OCI-LY3 (cell line): ENCODE measurements at regions not wholly inside any gene's neighbourhood (a gene's known extent, or its start where the extent isn't known, plus 50 kb on each side); places are given as distances from the start of the nearest gene placed in this dataset.

Experiments
- H2AFZ ChIP-seq: fragments of 200-600, 300-600 bp; shearing (Covaris generic); 2 replicates; pipeline ENCODE4 v1.6.0; 2014; ENCODE audit warnings: antibody characterized with exemption, low read depth, low read length
- H3K27ac ChIP-seq: fragments of 200-600, 300-600 bp; sonication (generic); 2 replicates; pipeline ENCODE4 v1.5.1; 2014; ENCODE audit warnings: mild to moderate bottlenecking, low read length, moderate library complexity, mixed read lengths
- H3K27me3 ChIP-seq: fragments of 200-600, 300-600 bp; sonication (generic); 2 replicates; pipeline ENCODE4 v1.6.1; 2014; ENCODE audit warnings: low read depth, low read length, mixed read lengths
- H3K36me3 ChIP-seq: fragments of 200-600, 300-600 bp; sonication (generic); replicated peaks from 2 replicates; pipeline ENCODE3; 2014; ENCODE audit warnings: low read depth, low read length, mixed read lengths
- H3K4me1 ChIP-seq: fragments of 300-600, 200-600 bp; sonication (generic); 2 replicates; pipeline ENCODE4 v1.6.1; 2014; ENCODE audit warnings: low read length, mixed read lengths
- H3K4me2 ChIP-seq: fragments of 200-600, 300-600 bp; sonication (generic); 2 replicates; pipeline ENCODE4 v1.6.1; 2014; ENCODE audit warnings: low read length, mixed read lengths
- H3K4me3 ChIP-seq: fragments of 300-600, 200-600 bp; sonication (generic); 2 replicates; pipeline ENCODE4 v1.5.1; 2014; ENCODE audit warnings: antibody characterized with exemption, mild to moderate bottlenecking, low read length, moderate library complexity
- H3K79me2 ChIP-seq: fragments of 300-600, 200-600 bp; shearing (Covaris generic); 2 replicates; pipeline ENCODE4 v1.6.1; 2014; ENCODE audit warnings: mild to moderate bottlenecking, low read length, mixed read lengths
- H3K9ac ChIP-seq: fragments of 300-600, 200-600 bp; shearing (Covaris generic); 2 replicates; pipeline ENCODE4 v1.6.0; 2014; ENCODE audit warnings: mild to moderate bottlenecking, low read length, moderate library complexity
- H3K9me3 ChIP-seq: fragments of 200-600, 300-600 bp; shearing (Covaris generic); 2 replicates; pipeline ENCODE4 v1.6.1; 2014; ENCODE audit warnings: low read length, mixed read lengths; ENCODE audit not compliant: insufficient read depth
- H4K20me1 ChIP-seq: fragments of 200-600, 300-600 bp; sonication (generic); 2 replicates; pipeline ENCODE4 v1.6.1; 2016; ENCODE audit warnings: low read length, mixed read lengths; ENCODE audit not compliant: insufficient read depth
- EZH2phosphoT487 ChIP-seq: fragments of 200-600 bp; shearing (Covaris generic); IDR thresholded peaks from 2 replicates; pipeline ENCODE4 v1.6.1; 2018; ENCODE audit warnings: antibody characterized with exemption, mixed run types, low read depth
- TF ChIP-seq, protein P1 (sequence below): fragments of 200-600, 300-600 bp; sonication (generic); IDR thresholded peaks from 2 replicates; pipeline ENCODE4 v1.5.1; 2014; ENCODE audit warnings: antibody characterized with exemption, low read length, low read depth

DNA sequence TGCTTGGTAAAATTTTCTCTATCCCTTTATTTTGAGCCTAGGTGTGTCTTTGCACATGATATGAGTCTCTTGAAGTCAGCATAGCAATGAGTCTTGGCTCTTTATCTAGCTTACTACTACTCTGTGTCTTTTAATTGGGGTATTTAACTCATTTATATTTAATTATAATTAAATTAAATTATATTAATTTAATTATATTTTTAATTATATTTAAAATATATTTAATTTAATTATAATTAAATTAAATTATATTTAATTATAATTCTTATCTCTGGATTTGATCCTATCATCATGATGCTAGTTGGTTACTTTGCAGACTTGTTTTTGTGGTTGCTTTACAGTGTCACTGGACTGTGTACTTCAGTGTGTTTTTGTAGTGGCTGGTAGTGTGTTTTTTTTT is 201.2 kb upstream of the ITM2A start:
- no peaks in the 10 kb centered on the region for H3K9me3 ChIP-seq
- no peak overlapping the region for H3K4me3 ChIP-seq
- H4K20me1 ChIP-seq, result no peaks in the 10 kb centered on the region
- H3K36me3 ChIP-seq, result no peaks in the 10 kb centered on the region
- H3K27ac ChIP-seq, result no peak overlapping the region
- H2AFZ ChIP-seq, result no peak overlapping the region
- H3K79me2 ChIP-seq, result no peaks in the 10 kb centered on the region
- H3K4me1 ChIP-seq, result no peaks in the 10 kb centered on the region
- H3K9ac ChIP-seq, result no peak overlapping the region
- no peak overlapping the region for H3K4me2 ChIP-seq
- no peak for TF ChIP-seq EZH2phosphoT487
- TF ChIP-seq, protein P1, sequence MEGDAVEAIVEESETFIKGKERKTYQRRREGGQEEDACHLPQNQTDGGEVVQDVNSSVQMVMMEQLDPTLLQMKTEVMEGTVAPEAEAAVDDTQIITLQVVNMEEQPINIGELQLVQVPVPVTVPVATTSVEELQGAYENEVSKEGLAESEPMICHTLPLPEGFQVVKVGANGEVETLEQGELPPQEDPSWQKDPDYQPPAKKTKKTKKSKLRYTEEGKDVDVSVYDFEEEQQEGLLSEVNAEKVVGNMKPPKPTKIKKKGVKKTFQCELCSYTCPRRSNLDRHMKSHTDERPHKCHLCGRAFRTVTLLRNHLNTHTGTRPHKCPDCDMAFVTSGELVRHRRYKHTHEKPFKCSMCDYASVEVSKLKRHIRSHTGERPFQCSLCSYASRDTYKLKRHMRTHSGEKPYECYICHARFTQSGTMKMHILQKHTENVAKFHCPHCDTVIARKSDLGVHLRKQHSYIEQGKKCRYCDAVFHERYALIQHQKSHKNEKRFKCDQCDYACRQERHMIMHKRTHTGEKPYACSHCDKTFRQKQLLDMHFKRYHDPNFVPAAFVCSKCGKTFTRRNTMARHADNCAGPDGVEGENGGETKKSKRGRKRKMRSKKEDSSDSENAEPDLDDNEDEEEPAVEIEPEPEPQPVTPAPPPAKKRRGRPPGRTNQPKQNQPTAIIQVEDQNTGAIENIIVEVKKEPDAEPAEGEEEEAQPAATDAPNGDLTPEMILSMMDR, result no peak
- no peaks in the 10 kb centered on the region for H3K27me3 ChIP-seq

DNA sequence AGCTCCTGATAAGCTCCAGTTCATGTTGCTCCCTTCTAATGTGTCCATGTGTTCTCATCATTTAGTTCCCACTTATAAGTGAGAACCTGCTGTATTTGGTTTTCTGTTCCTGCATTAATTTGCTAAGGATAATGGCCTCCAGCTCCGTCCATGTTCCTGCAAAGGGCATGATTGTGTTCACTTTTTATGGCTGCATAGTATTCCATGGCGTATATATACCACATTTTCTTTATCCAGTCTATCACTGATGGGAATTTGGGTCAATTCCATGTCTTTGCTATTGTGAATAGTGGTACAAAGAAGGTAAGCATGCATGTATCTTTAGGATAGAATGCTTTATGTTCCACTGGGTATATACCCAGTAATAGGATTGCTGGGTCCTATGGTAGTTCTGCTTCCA is 197.2 kb upstream of the ITM2A start:
- H3K79me2 ChIP-seq, result no peaks in the 10 kb centered on the region
- no peaks in the 10 kb centered on the region for H3K36me3 ChIP-seq
- H3K4me3 ChIP-seq, result no peak overlapping the region
- no peaks in the 10 kb centered on the region for H4K20me1 ChIP-seq
- no peaks in the 10 kb centered on the region for H3K9me3 ChIP-seq
- no peak overlapping the region for H3K27ac ChIP-seq
- no peak overlapping the region for H3K4me2 ChIP-seq
- H3K27me3 ChIP-seq, result no peaks in the 10 kb centered on the region
- H2AFZ ChIP-seq, result no peak overlapping the region
- no peak overlapping the region for H3K9ac ChIP-seq
- no peaks in the 10 kb centered on the region for H3K4me1 ChIP-seq
- TF ChIP-seq, protein P1, result no peak
- TF ChIP-seq EZH2phosphoT487, result no peak

DNA sequence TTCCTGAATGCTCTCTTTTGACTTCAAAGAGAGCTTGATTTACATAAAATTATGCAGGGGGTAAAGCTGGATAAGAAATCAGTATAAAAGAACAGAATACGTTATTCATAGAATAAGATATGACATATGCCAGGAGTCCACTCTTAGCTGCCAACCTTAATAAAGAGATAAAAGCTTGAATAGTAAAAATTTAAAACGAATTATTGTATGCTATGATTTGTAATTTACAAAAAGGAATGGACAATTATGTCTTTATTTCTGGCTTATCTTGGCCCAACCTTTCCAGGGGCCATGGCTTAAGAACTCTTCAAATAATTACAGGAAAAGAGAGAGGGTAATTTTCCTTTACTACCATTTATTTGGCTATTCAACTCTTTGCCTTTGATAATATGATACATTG is 192.2 kb upstream of the ITM2A start:
- H3K9me3 ChIP-seq, result no peaks in the 10 kb centered on the region
- H3K27me3 ChIP-seq, result no peaks in the 10 kb centered on the region
- H3K4me1 ChIP-seq, result no peaks in the 10 kb centered on the region
- H3K4me3 ChIP-seq, result no peak overlapping the region
- H3K36me3 ChIP-seq, result no peaks in the 10 kb centered on the region
- no peak overlapping the region for H3K27ac ChIP-seq
- H3K9ac ChIP-seq, result no peak overlapping the region
- H3K79me2 ChIP-seq, result no peaks in the 10 kb centered on the region
- H2AFZ ChIP-seq, result no peak overlapping the region
- no peaks in the 10 kb centered on the region for H4K20me1 ChIP-seq
- TF ChIP-seq, protein P1, result no peak
- TF ChIP-seq EZH2phosphoT487, result no peak
- no peak overlapping the region for H3K4me2 ChIP-seq

DNA sequence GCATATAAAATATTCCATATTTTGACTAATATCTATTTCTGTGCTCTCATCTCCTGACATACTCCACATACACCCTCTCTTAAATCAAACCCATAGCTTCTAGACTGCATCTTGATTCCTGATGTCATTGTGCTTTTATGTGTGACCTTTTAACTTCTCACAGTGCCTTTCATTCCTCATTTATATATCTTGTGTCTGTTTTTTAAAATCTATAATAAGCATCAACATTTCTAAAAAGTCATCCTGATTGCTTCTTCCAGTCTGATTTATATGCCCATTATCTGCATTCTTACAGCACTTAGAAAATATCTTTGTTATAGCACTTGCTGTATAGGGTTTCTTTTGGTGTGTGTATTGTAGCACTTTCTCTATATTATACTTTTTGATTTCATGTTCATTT is 190.1 kb upstream of the ITM2A start:
- Histone ChIP-seq H3K9me3 (no peaks in the 10 kb centered on the region), H3K4me2 (no peak overlapping the region), H3K4me1 (no peaks in the 10 kb centered on the region), H3K79me2 (no peaks in the 10 kb centered on the region), H3K27me3 (no peaks in the 10 kb centered on the region), H4K20me1 (no peaks in the 10 kb centered on the region), H2AFZ (no peak overlapping the region), H3K4me3 (no peak overlapping the region), H3K27ac (no peak overlapping the region), H3K36me3 (no peaks in the 10 kb centered on the region), H3K9ac (no peak overlapping the region)
- TF ChIP-seq, protein P1, result no peak
- no peak for TF ChIP-seq EZH2phosphoT487
